ENCODE measurements at regions not wholly inside any gene's neighbourhood (a gene's known extent, or its start where the extent isn't known, plus 50 kb on each side); places are given as distances from the start of the nearest gene placed in this dataset.

- DNase-seq = no peak
These were observed 52.0 kb upstream of the ABL1 start for GRCh38 chr9:130782886-130783530.

GRCh38 chr9:130785053-130785452 lies 50.0 kb upstream of the ABL1 start:
- DNase-seq = no peak

All from SW 1271 (cell line).